A549 (cell line): ENCODE measurements at regions not wholly inside any gene's neighbourhood (a gene's known extent, or its start where the extent isn't known, plus 50 kb on each side); places are given as distances from the start of the nearest gene placed in this dataset.

ENCODE experiments used
- ATAC-seq, 2 experiments: fragments of 200-7000 bp in 1 of 2; fragments of >200 bp in 1 of 2; cut with Nextera tagmentation in 1 of 2; cut with Tn5 transposase in 1 of 2; 3 replicates each; pipeline versions ENCODE4 v1.8.0 to v1.9.1; 2018 to 2020; ENCODE audit warnings: mild to moderate bottlenecking in 1 of 2, moderate library complexity in 1 of 2
- CTCF ChIA-PET: fragments of 300-600 bp; sonication (Branson Sonifier 250); formaldehyde crosslinking; extraction: SDS; loops from one replicate; lab custom pipeline; 2021; ENCODE audit warnings: antibody characterized with exemption, inconsistent platforms; lab: Yijun Ruan, JAX
- POLR2A ChIA-PET: fragments of 350-600 bp; formaldehyde crosslinking; extraction: SDS; loops from one replicate; lab custom pipeline; 2021; ENCODE audit warnings: antibody characterized with exemption, inconsistent platforms; lab: Yijun Ruan, JAX
- DNase-seq, 2 experiments: peaks; one replicate each; pipeline versions ENCODE4 v3.0.0 to v3.0.0-alpha.2; 2011 to 2016; ENCODE audit warnings: low read depth in 1 of 2, low spot score in 1 of 2
- FAIRE-seq: peaks from 2 replicates; lab custom pipeline; 2011; peaks lifted over from hg19 to GRCh38; lab: Jason Lieb, UNC
- H3K27ac ChIP-seq, 2 experiments: fragments of >200 bp; sonication (Bioruptor Twin); formaldehyde crosslinking; 3 replicates each; pipeline ENCODE4 v1.5.1; 2016 to 2017
- H3K4me1 ChIP-seq: fragments of >200 bp; sonication (Bioruptor Twin); formaldehyde crosslinking; 3 replicates; pipeline ENCODE4 v1.6.1; 2016
- H3K4me2 ChIP-seq: fragments of >200 bp; sonication (Bioruptor Twin); formaldehyde crosslinking; 3 replicates; pipeline ENCODE4 v1.6.1; 2016
- H3K4me3 ChIP-seq: fragments of >200 bp; sonication (Bioruptor Twin); formaldehyde crosslinking; 3 replicates; pipeline ENCODE4 v1.5.1; 2016
- H3K9me3 ChIP-seq: fragments of >200 bp; sonication (Bioruptor Twin); formaldehyde crosslinking; 3 replicates; pipeline ENCODE4 v1.6.1; 2016
- ATOH8 ChIP-seq: fragments of 250-450 bp; sonication (Bioruptor Pico); IDR thresholded peaks from 2 replicates; pipeline ENCODE4 v1.5.0; 2020; ENCODE audit warnings: low read depth, mild to moderate bottlenecking, moderate library complexity
- BCL3 ChIP-seq: fragments of >200 bp; sonication (Bioruptor Twin); formaldehyde crosslinking; IDR thresholded peaks from 3 replicates; pipeline ENCODE4 v1.6.1; 2016
- CHD2 ChIP-seq: fragments of 150-350 bp; IDR thresholded peaks from 2 replicates; pipeline ENCODE4 v1.6.1; 2014; ENCODE audit warnings: low read length; ENCODE audit not compliant: partially characterized antibody
- CTCF ChIP-seq: fragments of >200 bp; sonication (Bioruptor Twin); formaldehyde crosslinking; IDR thresholded peaks from 3 replicates; pipeline ENCODE4 v1.5.1; 2016
- FOSB ChIP-seq: fragments of 250-450 bp; sonication (Bioruptor Pico); IDR thresholded peaks from 2 replicates; pipeline ENCODE4 v1.5.0; 2020; ENCODE audit warnings: mild to moderate bottlenecking, moderate library complexity
- FOXS1 ChIP-seq: fragments of 250-450 bp; sonication (Bioruptor Pico); IDR thresholded peaks from 2 replicates; pipeline ENCODE4 v1.5.0; 2020; ENCODE audit warnings: mild to moderate bottlenecking, moderate library complexity
- HDAC2 ChIP-seq: fragments of 200-600 bp; sonication (generic); IDR thresholded peaks from 2 replicates; pipeline ENCODE4 v1.6.1; 2016
- HEYL ChIP-seq: fragments of 250-450 bp; sonication (Bioruptor Pico); IDR thresholded peaks from 2 replicates; pipeline ENCODE4 v1.8.0; 2021; ENCODE audit warnings: mild to moderate bottlenecking, moderate library complexity
- HOXB13 ChIP-seq: fragments of 250-450 bp; sonication (Bioruptor Pico); IDR thresholded peaks from 2 replicates; pipeline ENCODE4 v1.5.0; 2020; ENCODE audit warnings: low read depth, mild to moderate bottlenecking, moderate library complexity
- HOXB5 ChIP-seq: fragments of 250-450 bp; sonication (Bioruptor Pico); IDR thresholded peaks from 2 replicates; pipeline ENCODE4 v1.5.0; 2020; ENCODE audit warnings: mild to moderate bottlenecking, moderate library complexity
- KDM5A ChIP-seq: fragments of 200-600 bp; sonication (generic); IDR thresholded peaks from 2 replicates; pipeline ENCODE4 v1.6.1; 2016; ENCODE audit warnings: antibody characterized with exemption, mild to moderate bottlenecking
- MAZ ChIP-seq: fragments of 150-350 bp; IDR thresholded peaks from 2 replicates; pipeline ENCODE4 v1.6.1; 2014; ENCODE audit warnings: antibody characterized with exemption, low read depth, low read length, borderline replicate concordance
- NFE2L2 ChIP-seq: fragments of 150-350 bp; conservative IDR thresholded peaks from 2 replicates; pipeline ENCODE4 v1.6.1; 2014; ENCODE audit warnings: low read length
- NPAS2 ChIP-seq: fragments of 250-450 bp; sonication (Bioruptor Pico); IDR thresholded peaks from 2 replicates; pipeline ENCODE4 v1.8.0; 2022; ENCODE audit warnings: mild to moderate bottlenecking, moderate library complexity, borderline replicate concordance
- PBX3 ChIP-seq: IDR thresholded peaks from 2 replicates; pipeline ENCODE4 v1.6.1; 2012
- POLR2A ChIP-seq: IDR thresholded peaks from 2 replicates; pipeline ENCODE4 v1.6.1; 2012; ENCODE audit warnings: mild to moderate bottlenecking, low read length
- POLR2AphosphoS2 ChIP-seq: conservative IDR thresholded peaks from 2 replicates; pipeline ENCODE4 v1.6.1; 2012; ENCODE audit warnings: low read length, improper control_type of control experiment, inconsistent platforms
- RAD21 ChIP-seq, 2 experiments: fragments of >200 bp in 1 of 2; sonication (Bioruptor Twin) in 1 of 2; formaldehyde crosslinking in 1 of 2; IDR thresholded peaks in 1 of 2; conservative IDR thresholded peaks in 1 of 2; 2 replicates in 1 of 2; 3 replicates in 1 of 2; pipeline ENCODE4 v1.6.1; 2012 to 2018; ENCODE audit warnings: inconsistent platforms in 1 of 2
- USF2 ChIP-seq: fragments of 450-650 bp; IDR thresholded peaks from 2 replicates; pipeline ENCODE4 v1.6.1; 2014; ENCODE audit warnings: antibody characterized with exemption
- ZNF302 ChIP-seq: fragments of 250-450 bp; sonication (Bioruptor Pico); IDR thresholded peaks from 2 replicates; pipeline ENCODE4 v1.9.0; 2021; ENCODE audit warnings: inconsistent platforms, mild to moderate bottlenecking, moderate library complexity
- WGBS: methylation state at CpG from one replicate; pipeline ENCODE4 v1.1.6; 2017; ENCODE audit errors: missing lambda C conversion rate; 5-methylcytosine and 5-hydroxymethylcytosine counted together
- TF ChIP-seq, protein P1 (sequence below): fragments of >200 bp; sonication (Bioruptor Twin); formaldehyde crosslinking; IDR thresholded peaks from 2 replicates; pipeline ENCODE4 v1.6.1; 2016
- TF ChIP-seq, protein P2 (sequence below): IDR thresholded peaks from 2 replicates; pipeline ENCODE4 v1.6.1; 2012

DNA sequence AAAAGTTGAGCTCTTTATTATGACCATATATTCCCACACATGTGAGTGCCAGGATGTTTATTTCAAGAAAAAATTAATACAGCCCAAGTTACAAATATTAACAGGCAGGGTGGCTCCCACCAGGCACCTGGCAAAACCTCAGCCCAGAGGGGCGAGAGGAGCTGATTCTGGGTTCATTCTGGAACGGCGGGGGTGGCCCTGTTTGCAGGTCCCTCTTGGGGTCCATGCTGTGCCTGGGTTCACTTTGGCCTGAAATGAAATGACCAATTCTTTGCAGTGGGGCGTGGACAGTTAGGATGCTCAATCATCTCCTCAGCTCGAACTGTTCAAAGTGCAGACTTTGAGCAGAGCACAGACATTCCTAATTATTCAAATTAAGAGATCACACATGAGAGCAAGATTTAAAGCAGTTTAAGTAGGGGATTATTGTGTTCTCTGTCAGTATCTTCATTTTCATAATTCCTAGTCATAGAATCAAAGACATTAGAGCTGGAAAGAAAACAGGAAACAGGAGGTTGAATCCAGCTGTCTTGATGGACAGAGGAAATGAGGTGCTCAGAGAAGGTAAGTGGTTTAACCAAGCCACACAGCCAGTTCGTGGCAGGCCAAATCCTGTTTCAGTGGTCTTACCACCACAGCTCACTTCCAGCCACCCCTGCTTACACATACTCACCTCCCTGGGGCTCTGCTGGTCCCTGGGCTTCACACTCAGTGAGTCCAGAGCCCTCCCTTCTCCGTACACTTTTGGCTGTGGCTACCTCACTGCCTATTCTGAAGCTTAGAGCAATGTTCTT, 363.9 kb upstream of the TNRC6C start:
- Histone ChIP-seq H3K4me1 (no peaks in the 10 kb centered on the region), H3K4me2 (no peak overlapping the region), H3K9me3 (no peaks in the 10 kb centered on the region), H3K4me3 (no peak overlapping the region), H3K27ac (no peak overlapping the region)
- CTCF ChIA-PET = interaction anchor here (1.0 to 2.9 kb wide), 5 partner anchors 9 to 49 kb away, joined by 3 to 11 read pairs (median 5); no protein-coding TSS in a partner anchor
- TF ChIP-seq KDM5A = no peak
- no peak for TF ChIP-seq CHD2
- TF ChIP-seq, protein P1, sequence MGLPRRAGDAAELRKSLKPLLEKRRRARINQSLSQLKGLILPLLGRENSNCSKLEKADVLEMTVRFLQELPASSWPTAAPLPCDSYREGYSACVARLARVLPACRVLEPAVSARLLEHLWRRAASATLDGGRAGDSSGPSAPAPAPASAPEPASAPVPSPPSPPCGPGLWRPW = no peak
- no peak for TF ChIP-seq BCL3
- no peak for TF ChIP-seq POLR2AphosphoS2
- no peak for TF ChIP-seq USF2
- TF ChIP-seq RAD21 (conservative IDR thresholded peaks at IDR 0.05 in 1 of 2, IDR thresholded peaks at IDR 0.05 in 1 of 2) = no peak
- TF ChIP-seq CTCF = no peak
- TF ChIP-seq HOXB5 (CRISPR knock-in tag) = no peak
- no peak for TF ChIP-seq HOXB13
- TF ChIP-seq MAZ = no peak
- TF ChIP-seq ATOH8 (CRISPR knock-in tag) = no peak
- no peak for TF ChIP-seq FOXS1 (CRISPR knock-in tag)
- TF ChIP-seq FOSB (CRISPR knock-in tag) = no peak
- TF ChIP-seq ZNF302 = no peak
- TF ChIP-seq POLR2A = no peak
- 55% methylated on average over 7 of the region's 7 CpGs for WGBS
- no peak for DNase-seq
- POLR2A ChIA-PET = no interaction called here
- FAIRE-seq = no peak
- no peak for ATAC-seq

DNA sequence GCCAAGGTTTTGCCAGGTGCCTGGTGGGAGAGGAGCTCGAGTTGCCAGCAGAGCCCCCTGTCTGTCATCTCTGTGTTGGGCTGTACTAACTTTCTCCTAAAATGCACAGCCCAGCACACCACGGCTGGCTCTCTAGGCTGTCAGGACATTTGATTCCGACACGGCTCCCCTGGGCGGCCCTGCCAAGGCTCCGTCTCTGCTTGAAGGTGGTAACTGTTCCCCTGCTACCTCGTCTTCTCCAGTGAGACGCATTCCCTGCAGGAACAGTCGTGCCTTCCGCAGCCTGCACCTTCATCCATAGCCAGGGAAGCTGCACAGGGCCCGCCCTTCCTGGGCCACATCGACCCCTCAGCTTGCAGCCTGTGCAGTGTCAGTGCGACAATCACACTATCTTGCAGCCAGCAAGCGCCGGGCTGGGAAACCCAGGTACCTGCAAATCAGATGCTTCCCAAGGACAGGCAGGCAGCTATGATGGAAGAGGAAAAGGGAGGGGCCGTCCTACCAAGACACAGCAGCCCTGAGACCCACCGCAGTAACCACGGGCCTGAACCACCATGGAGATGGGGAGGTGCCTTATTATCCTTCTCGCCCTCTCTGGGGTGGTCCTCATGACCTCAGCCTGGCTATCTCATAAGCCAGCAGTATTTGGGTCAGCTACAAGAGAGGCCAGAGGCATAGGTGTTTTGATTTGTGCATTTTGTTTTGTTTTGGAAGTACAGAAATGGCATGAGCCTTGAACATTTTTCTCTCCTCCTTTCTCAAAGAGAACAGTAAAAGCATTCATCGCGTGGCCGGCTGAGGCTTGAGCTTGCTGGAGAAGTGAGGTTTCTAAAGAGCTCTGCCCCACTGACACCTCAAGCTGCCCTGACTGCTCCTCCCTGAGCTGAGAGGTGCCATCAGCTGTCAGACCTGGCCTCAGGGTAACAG, 361.7 kb upstream of the TNRC6C start:
- DNase-seq (no peak), FAIRE-seq (no peak), ATAC-seq (peak in 1 of 2 experiments; percentile 33; a peak in 2 of 6 replicates)
- POLR2A ChIA-PET = interaction anchor here (0.8 kb wide), 1 partner anchor 362 kb away, joined by 3 read pairs; the partner anchor contains the start of gene TNRC6C
- H3K4me1 ChIP-seq = no peaks in the 10 kb centered on the region
- H3K27ac ChIP-seq = no peak overlapping the region
- no peak for TF ChIP-seq HDAC2
- TF ChIP-seq, protein P2, sequence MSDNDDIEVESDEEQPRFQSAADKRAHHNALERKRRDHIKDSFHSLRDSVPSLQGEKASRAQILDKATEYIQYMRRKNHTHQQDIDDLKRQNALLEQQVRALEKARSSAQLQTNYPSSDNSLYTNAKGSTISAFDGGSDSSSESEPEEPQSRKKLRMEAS = no peak
- TF ChIP-seq HEYL (CRISPR knock-in tag) = no peak
- no peak for TF ChIP-seq NFE2L2
- TF ChIP-seq PBX3 = no peak
- TF ChIP-seq NPAS2 (CRISPR knock-in tag) = no peak
- H3K4me2 ChIP-seq = no peak overlapping the region
- H3K9me3 ChIP-seq = no peaks in the 10 kb centered on the region
- CTCF ChIA-PET = interaction anchor here (0.6 to 2.4 kb wide), 6 partner anchors 10 to 417 kb away, joined by 3 to 7 read pairs (median 4); no protein-coding TSS in a partner anchor
- WGBS = 61% methylated on average over 22 of the region's 22 CpGs
- no peak overlapping the region for H3K4me3 ChIP-seq
